HUES6 (cell line): ENCODE measurements at regions not wholly inside any gene's neighbourhood (a gene's known extent, or its start where the extent isn't known, plus 50 kb on each side); places are given as distances from the start of the nearest gene placed in this dataset.

ENCODE experiments used
- H3K27ac ChIP-seq: 2 replicates; pipeline ENCODE4 v1.7.0; 2013; ENCODE audit warnings: low read depth, mild to moderate bottlenecking, low read length, inconsistent platforms
- H3K27me3 ChIP-seq: 2 replicates; pipeline ENCODE4 v1.6.1; 2013; ENCODE audit warnings: low read length; ENCODE audit not compliant: control insufficient read depth, insufficient read depth
- H3K36me3 ChIP-seq: 2 replicates; pipeline ENCODE4 v1.6.1; 2013; ENCODE audit warnings: low read length; ENCODE audit not compliant: control insufficient read depth, insufficient read depth
- H3K4me1 ChIP-seq: 2 replicates; pipeline ENCODE4 v1.6.1; 2013; ENCODE audit warnings: low read length; ENCODE audit not compliant: control insufficient read depth, insufficient read depth
- H3K4me3 ChIP-seq: 2 replicates; pipeline ENCODE4 v1.5.1; 2013; ENCODE audit warnings: low read depth, low read length
- H3K9ac ChIP-seq: one replicate; pipeline ENCODE4 v1.6.1; 2013; ENCODE audit warnings: mild to moderate bottlenecking, low read length
- H3K9me3 ChIP-seq: 2 replicates; pipeline ENCODE4 v1.6.1; 2013; ENCODE audit warnings: low read depth, low read length; ENCODE audit not compliant: control insufficient read depth, insufficient read depth

DNA sequence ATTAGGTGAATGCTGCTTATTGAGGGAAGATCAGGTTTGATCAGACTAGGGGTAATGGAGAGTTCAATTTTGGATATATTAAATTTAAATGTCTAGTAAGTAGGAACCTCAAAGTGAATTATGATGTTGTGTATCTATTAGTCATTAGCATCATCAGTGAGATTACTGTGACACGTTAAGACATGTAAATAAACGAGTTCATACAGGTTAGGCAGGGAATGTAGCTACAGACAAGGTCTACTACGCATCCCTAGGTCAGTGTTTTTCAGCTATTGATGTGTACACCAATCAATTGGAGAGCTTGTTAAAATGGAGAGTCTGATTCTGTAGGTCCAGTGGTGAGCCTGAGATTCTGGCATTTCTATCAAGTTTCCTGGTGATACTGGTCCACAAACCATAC, 120.1 kb upstream of the LRRC4C start:
- Histone ChIP-seq H3K4me3 (no peak overlapping the region), H3K27ac (no peak overlapping the region), H3K27me3 (no peaks in the 10 kb centered on the region), H3K9ac (no peak overlapping the region), H3K36me3 (no peaks in the 10 kb centered on the region), H3K9me3 (no peaks in the 10 kb centered on the region), H3K4me1 (peaks cover 3% of the 10 kb centered on the region; the same call in 1 of the 2 replicates)

DNA sequence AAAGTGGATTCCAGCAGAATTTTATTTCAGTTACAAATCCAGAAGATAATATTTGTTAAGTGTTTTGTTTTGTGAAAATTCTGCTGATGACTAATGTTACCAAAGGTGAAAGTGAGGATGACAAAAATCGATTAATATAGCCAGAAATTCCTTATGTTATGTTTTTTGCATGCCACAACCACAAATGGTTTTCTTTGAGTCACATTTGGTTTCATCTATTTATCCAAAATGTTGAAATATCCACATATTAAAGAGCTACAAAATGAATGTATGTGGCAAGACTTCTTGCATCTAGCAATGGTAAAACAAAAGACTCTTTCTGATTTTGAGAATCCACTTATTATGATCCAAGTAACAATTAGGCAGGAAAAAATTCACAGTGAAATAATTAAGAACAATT, 150.1 kb upstream of the LRRC4C start:
- Histone ChIP-seq H3K9me3 (peaks cover 9% of the 10 kb centered on the region; the same call in 1 of the 2 replicates), H3K27ac (no peak overlapping the region), H3K36me3 (no peaks in the 10 kb centered on the region), H3K27me3 (no peaks in the 10 kb centered on the region), H3K4me3 (no peak overlapping the region), H3K4me1 (no peaks in the 10 kb centered on the region), H3K9ac (no peak overlapping the region)

DNA sequence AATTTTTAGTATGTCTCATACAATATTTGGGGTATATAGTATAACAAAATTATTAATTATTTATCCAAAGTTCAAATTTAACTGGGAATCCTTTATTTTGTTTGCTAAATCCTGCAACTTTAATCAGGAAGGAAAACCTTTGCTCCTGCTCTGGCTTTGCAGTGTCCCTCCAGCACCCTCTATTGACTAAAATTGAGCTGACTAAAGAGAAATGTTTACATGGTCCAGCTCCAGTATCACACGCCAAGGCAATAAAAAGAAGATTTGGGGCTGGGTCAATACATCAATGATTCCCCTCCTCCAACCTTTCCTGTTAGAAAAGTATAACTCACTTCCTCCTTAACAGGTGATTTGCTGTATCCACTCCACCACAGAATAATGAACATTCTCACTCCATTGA, 153.0 kb upstream of the LRRC4C start:
- Histone ChIP-seq H3K36me3 (no peaks in the 10 kb centered on the region), H3K27ac (no peak overlapping the region), H3K9me3 (peaks cover 26% of the 10 kb centered on the region; the same call in 1 of the 2 replicates), H3K4me3 (no peak overlapping the region), H3K9ac (no peak overlapping the region), H3K27me3 (no peaks in the 10 kb centered on the region), H3K4me1 (no peaks in the 10 kb centered on the region)

DNA sequence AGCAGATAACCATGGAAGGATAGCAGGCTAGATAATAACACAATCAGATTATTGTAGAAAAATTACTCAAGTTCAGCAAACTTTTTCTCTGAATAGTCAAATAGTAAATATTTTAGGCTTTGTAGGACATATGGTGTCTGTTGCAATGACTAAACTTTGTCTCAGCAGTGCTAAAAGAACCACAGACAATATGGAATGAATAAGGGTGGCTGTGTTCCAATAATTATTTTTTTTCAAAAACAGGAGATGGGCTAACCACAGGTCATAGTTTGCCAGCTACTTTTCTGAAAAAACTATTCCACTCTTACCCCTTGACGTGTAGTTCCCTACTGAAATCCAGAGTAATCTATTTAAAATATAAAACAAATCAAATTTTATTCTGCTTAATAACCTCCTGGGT, 153.9 kb upstream of the LRRC4C start:
- no peaks in the 10 kb centered on the region for H3K36me3 ChIP-seq
- H3K27ac ChIP-seq: no peak overlapping the region
- H3K4me1 ChIP-seq: no peaks in the 10 kb centered on the region
- no peaks in the 10 kb centered on the region for H3K27me3 ChIP-seq
- H3K9me3 ChIP-seq: peaks cover 26% of the 10 kb centered on the region; the same call in 1 of the 2 replicates
- H3K4me3 ChIP-seq: no peak overlapping the region
- no peak overlapping the region for H3K9ac ChIP-seq

DNA sequence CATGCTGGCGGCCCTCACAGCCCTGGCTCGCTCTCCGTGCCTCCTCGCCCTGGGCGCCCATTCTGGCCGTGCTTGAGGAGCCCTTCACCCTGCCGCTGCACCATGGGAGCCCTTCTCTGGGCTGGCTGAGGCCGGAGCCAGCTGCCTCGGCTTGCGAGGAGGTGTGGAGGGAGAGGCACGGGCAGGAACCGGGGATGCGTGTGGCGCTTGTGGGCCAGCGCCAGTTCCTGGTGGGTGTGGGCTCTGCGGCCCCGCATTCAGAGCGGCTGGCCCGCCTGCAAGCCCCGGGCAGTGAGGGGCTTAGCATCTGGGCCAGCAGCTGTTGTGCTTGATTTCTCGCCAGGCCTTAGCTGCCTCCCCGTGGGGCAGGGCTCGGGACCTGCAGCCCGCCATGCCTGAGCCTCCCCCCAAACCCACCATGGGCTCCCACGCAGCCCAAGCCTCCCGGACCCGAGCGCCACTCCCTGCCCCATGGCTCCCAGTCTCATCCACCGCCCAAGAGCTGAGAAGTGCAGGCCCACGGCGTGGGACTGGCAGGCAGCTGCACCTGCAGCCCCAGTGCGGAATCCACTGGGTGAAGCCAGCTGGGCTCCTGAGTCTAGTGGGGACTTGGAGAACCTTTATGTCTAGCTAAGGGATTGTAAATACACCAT, 163.4 kb upstream of the LRRC4C start:
- H3K27me3 ChIP-seq: no peaks in the 10 kb centered on the region
- H3K4me1 ChIP-seq: no peaks in the 10 kb centered on the region
- no peak overlapping the region for H3K9ac ChIP-seq
- H3K36me3 ChIP-seq: no peaks in the 10 kb centered on the region
- H3K27ac ChIP-seq: no peak overlapping the region
- peaks cover 30% of the 10 kb centered on the region for H3K9me3 ChIP-seq
- no peak overlapping the region for H3K4me3 ChIP-seq

DNA sequence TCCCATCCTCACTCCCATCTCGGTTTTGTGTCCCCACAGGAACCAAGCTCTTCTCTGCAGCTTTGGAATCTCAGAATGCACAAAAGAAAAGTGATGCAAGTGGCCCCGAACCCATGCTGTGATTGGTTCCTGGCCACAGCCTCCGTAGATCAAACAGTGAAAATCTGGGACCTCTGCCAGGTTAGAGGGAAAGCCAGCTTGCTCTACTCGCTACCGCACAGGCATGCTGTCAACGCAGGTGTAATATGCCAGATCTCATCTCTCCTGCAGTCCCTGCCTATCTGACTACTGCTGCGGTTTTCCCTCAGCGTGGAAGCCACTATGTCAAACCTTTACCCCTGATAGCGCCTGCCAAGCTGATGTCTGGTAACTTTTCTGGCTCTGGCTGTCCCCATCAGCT, 200.5 kb upstream of the LRRC4C start:
- H3K4me3 ChIP-seq: no peak overlapping the region
- H3K9me3 ChIP-seq: no peaks in the 10 kb centered on the region
- H3K36me3 ChIP-seq: no peaks in the 10 kb centered on the region
- no peaks in the 10 kb centered on the region for H3K4me1 ChIP-seq
- H3K27me3 ChIP-seq: no peaks in the 10 kb centered on the region
- H3K9ac ChIP-seq: no peak overlapping the region
- H3K27ac ChIP-seq: no peak overlapping the region

DNA sequence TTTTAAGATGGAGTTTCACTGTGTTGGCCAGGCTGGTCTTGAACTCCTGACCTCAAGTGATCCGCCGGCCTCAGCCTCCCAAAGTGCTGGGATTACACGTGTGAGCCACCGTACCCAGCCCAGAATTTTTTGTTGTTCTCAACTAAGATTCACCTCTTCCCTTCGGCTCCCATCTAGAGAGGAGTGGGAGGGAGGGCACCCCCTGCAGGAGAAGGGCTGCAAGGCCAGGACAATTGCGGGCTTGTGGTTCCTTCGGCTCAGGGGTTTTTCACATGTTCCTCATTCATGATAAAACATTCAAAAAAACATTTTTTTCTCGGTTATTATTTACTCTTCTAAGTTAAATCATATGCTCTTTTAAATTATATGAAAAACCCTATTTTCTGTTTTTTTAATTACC, 201.1 kb upstream of the LRRC4C start:
- Histone ChIP-seq H3K27ac (no peak overlapping the region), H3K9me3 (no peaks in the 10 kb centered on the region), H3K36me3 (no peaks in the 10 kb centered on the region), H3K9ac (no peak overlapping the region), H3K4me3 (no peak overlapping the region), H3K27me3 (no peaks in the 10 kb centered on the region), H3K4me1 (no peaks in the 10 kb centered on the region)

DNA sequence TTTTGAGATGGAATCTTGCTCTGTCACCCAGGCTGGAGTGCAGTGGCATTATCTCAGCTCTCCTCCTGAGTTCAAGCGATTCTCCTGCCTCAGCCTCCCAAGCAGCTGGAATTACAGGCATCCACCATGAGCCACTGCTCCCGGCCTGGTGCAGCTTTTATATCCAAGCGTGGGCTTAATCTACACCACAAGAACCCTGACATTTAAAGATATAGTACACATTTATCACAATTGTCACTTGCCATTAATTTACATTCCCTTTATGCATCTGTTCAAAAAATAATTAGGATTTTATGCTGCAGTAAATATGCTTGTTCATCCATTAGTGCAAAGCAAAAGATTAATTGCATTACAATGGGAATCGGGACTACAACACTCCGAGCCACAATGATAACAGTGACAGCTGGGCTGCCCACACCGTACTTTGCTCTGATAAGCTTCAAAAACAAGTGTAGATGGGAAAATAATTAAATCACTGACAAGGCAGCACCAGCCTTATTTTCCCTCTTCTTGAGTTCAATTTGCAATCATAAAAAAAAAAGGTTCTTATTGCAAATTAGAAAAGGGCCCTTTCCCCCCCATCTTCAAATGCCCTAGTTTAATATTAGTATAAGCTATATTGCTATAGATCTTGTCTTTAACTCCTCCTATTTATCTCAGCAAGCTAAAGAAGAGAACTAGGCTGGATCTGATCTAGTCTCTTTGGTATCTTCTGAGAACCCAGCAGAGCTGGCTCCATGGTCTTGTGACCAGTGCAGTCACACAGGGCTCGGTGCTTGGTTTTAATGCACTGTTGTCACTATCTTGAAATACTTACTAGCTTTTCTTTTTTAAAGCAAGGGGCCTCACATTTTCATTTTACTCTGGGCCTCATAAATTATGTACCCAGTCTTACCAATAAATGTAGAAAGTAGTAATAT, 206.2 kb upstream of the LRRC4C start:
- H3K9ac ChIP-seq: no peak overlapping the region
- H3K4me1 ChIP-seq: no peaks in the 10 kb centered on the region
- no peaks in the 10 kb centered on the region for H3K27me3 ChIP-seq
- H3K27ac ChIP-seq: no peak overlapping the region
- H3K9me3 ChIP-seq: no peaks in the 10 kb centered on the region
- no peak overlapping the region for H3K4me3 ChIP-seq
- H3K36me3 ChIP-seq: no peaks in the 10 kb centered on the region

DNA sequence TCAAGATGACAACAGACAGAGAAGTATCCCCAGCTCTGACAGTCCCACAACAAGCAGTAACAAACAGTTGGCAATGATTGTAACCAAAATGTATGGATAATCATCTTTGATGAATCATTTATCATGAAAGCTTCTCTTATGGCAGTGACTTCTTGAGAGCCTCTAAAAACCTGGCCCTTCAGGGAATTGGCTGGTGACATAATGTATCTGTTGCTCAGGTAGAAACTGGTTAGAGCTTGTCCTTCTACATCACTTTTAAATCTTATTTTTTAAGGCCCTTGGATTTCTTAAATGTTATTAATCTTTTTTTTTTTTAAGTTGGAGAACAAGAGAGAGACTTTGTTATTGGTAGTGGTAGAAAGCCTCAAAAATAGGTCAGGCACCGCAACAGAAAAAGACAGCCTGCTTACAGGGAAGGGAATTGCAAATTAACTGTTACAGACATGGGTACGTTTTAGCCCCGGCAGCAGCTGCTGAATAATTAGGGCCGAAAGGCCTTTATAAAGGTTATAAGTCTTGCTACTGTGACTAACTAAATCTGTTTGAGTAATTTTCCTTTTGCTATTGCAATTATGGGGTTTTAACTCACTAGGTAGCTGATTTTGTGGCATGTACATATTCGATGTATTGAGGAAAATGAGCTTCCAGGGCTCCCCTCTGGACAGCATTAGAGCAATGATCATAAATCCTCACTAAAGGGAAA, 207.7 kb upstream of the LRRC4C start:
- Histone ChIP-seq H3K4me3 (no peak overlapping the region), H3K36me3 (no peaks in the 10 kb centered on the region), H3K27me3 (no peaks in the 10 kb centered on the region), H3K9ac (no peak overlapping the region), H3K4me1 (no peaks in the 10 kb centered on the region), H3K9me3 (no peaks in the 10 kb centered on the region), H3K27ac (no peak overlapping the region)

DNA sequence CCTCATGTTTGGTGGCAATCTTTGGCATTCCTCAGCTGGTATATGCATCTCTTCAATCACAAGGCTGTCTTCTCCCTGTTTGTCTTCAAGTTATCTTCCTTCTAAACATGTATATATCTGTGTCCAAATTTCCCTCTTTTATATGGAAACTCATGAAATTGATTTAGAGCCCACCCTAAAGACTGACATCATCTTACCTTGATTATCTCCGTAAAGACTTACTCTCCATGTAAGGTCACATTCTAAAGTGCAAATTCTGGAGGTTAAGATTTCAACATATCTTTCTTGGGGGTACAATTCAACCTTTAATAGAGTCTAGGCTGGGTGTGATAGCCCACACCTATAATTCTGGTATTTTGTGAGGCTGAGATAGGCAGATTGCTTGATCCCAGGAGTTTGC, 215.8 kb upstream of the LRRC4C start:
- Histone ChIP-seq H3K4me3 (no peak overlapping the region), H3K9me3 (no peaks in the 10 kb centered on the region), H3K9ac (no peak overlapping the region), H3K27ac (no peak overlapping the region), H3K4me1 (no peaks in the 10 kb centered on the region), H3K27me3 (no peaks in the 10 kb centered on the region), H3K36me3 (no peaks in the 10 kb centered on the region)

DNA sequence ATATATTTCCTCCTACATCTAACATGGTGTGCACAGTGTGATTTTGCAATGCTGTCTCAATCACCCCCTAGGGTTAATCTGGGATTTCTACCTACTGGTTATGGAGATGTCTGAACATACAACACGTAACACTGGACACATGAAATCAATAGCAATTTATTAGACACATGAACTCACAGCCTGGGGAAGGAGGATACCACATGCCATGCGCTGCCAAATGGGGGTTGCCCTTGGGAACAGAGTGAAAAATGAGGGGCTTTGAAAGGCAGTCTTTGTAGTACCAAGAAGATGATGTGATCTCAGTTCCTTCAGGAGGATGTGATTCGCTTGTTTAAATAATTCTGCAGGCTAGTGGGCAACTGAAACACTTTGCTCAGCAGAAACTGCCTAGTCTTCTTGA, 253.6 kb upstream of the LRRC4C start:
- Histone ChIP-seq H3K27ac (no peak overlapping the region), H3K27me3 (no peaks in the 10 kb centered on the region), H3K4me1 (peaks cover 29% of the 10 kb centered on the region), H3K9ac (no peak overlapping the region), H3K36me3 (no peaks in the 10 kb centered on the region), H3K4me3 (no peak overlapping the region), H3K9me3 (no peaks in the 10 kb centered on the region)
